Right renal cortex interstitium (tissue), 3 donors: ENCODE measurements at regions not wholly inside any gene's neighbourhood (a gene's known extent, or its start where the extent isn't known, plus 50 kb on each side); places are given as distances from the start of the nearest gene placed in this dataset.
"Not testable (repeated sequence)": the region's sequence is repeated elsewhere in the genome, so short reads cannot be mapped to it uniquely, and the experiment has no call there.

Experiments
- DNase-seq, 3 donors: peaks; one replicate each; pipeline ENCODE4 v3.0.0-alpha.2; 2013; ENCODE audit warnings: low read depth in 3 of 3, low spot score in 2 of 3

GRCh38 chr6:91213229-91213901 lies 626.5 kb upstream of the MAP3K7 start:
- no peak for DNase-seq

- no peak for DNase-seq
These were observed 611.9 kb upstream of the MAP3K7 start for GRCh38 chr6:91198588-91199255.

GRCh38 chr6:91196729-91197128 lies 609.9 kb upstream of the MAP3K7 start:
- peak; percentile 6 to 13 (median 7) for DNase-seq

GRCh38 chr6:91193446-91193845 lies 606.6 kb upstream of the MAP3K7 start:
- no peak for DNase-seq

GRCh38 chr6:91190041-91190440 lies 603.2 kb upstream of the MAP3K7 start:
- not testable (repeated sequence) for DNase-seq

GRCh38 chr6:91185072-91185471 lies 598.2 kb upstream of the MAP3K7 start:
- no peak for DNase-seq

- DNase-seq: no peak
These were observed 594.5 kb upstream of the MAP3K7 start for GRCh38 chr6:91181416-91181815.

- DNase-seq: no peak
These were observed 586.8 kb upstream of the MAP3K7 start for GRCh38 chr6:91173651-91174050.

- no peak for DNase-seq
These were observed 586.3 kb upstream of the MAP3K7 start for GRCh38 chr6:91173186-91173585.

GRCh38 chr6:91171754-91172462 lies 585.0 kb upstream of the MAP3K7 start:
- no peak for DNase-seq

- DNase-seq: no peak
These were observed 581.0 kb upstream of the MAP3K7 start for GRCh38 chr6:91167846-91168245.

GRCh38 chr6:91166271-91167046 lies 579.6 kb upstream of the MAP3K7 start:
- no peak for DNase-seq

- DNase-seq: no peak
These were observed 577.2 kb upstream of the MAP3K7 start for GRCh38 chr6:91164105-91164504.

- DNase-seq: no peak
These were observed 574.4 kb upstream of the MAP3K7 start for GRCh38 chr6:91161246-91161645.

- DNase-seq: no peak
These were observed 568.4 kb upstream of the MAP3K7 start for GRCh38 chr6:91155129-91155785.

- no peak for DNase-seq
These were observed 566.0 kb upstream of the MAP3K7 start for GRCh38 chr6:91152824-91153223.

- DNase-seq: no peak
These were observed 563.3 kb upstream of the MAP3K7 start for GRCh38 chr6:91149956-91150705.

GRCh38 chr6:91149246-91149955 lies 562.5 kb upstream of the MAP3K7 start:
- DNase-seq: no peak

GRCh38 chr6:91144126-91144525 lies 557.3 kb upstream of the MAP3K7 start:
- no peak for DNase-seq
